ENCODE measurements at regions not wholly inside any gene's neighbourhood (a gene's known extent, or its start where the extent isn't known, plus 50 kb on each side); places are given as distances from the start of the nearest gene placed in this dataset.
"Not testable (repeated sequence)": the region's sequence is repeated elsewhere in the genome, so short reads cannot be mapped to it uniquely, and the experiment has no call there.

DNA sequence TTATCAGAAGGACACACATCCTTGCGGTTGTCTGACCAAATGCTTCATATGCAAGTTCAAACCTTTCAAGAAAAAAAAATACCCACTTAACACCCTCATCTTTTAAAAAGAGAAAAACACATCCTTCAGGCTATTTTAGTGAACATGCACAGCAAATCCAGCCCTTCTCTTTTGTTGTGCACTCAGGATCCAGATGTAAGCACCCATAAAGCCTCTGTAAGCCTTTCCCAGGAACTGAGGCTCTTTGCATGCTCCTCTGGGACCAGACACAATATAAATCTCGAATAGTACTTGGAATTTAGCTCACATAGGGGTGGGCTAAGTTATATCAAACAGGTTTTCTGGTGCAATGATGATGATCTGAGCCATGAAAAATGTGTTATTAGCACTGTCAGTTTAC is 308.8 kb upstream of the FAM98A start:
- no peaks in the 10 kb centered on the region for H4K20me1 ChIP-seq (ENCODE audit: insufficient read depth, low read length)
- no peak overlapping the region for H2AFZ ChIP-seq (ENCODE audit: insufficient read depth, low read depth, low read length, poor library complexity, severe bottlenecking)
- Mint-ChIP-seq H3K27me3 (ENCODE audit: low read depth in 3 of 3) (peaks cover 0 to 1% (median 0%) of the 10 kb centered on the region in 3 donors), H3K4me3 (no peak overlapping the region), H3K4me1 (peaks cover 6% of the 10 kb centered on the region), H3K36me3 (no peaks in the 10 kb centered on the region), H3K9me3 (peaks cover 8 to 25% (median 12%) of the 10 kb centered on the region in 7 donors), H3K27ac (no peak overlapping the region)
- H3K79me2 ChIP-seq (ENCODE audit: insufficient read depth, low read length) = no peaks in the 10 kb centered on the region
- intact Hi-C loops (cut with micrococcal nuclease) = no loop called here
- WGBS (ENCODE audit: insufficient coverage) = 100% methylated on average over 1 of the region's 2 CpGs
- peaks cover 10 to 21% of the 10 kb centered on the region in 2 donors for H3K9me3 ChIP-seq (replicated peaks in 1 of 2; ENCODE audit: control insufficient read depth in 1 of 2, insufficient read depth in 1 of 2, low read length in 2 of 2)
- H3K9ac ChIP-seq (ENCODE audit: insufficient read depth, low read length, poor library complexity, severe bottlenecking) = no peak overlapping the region
- TF ChIP-seq, protein P1, sequence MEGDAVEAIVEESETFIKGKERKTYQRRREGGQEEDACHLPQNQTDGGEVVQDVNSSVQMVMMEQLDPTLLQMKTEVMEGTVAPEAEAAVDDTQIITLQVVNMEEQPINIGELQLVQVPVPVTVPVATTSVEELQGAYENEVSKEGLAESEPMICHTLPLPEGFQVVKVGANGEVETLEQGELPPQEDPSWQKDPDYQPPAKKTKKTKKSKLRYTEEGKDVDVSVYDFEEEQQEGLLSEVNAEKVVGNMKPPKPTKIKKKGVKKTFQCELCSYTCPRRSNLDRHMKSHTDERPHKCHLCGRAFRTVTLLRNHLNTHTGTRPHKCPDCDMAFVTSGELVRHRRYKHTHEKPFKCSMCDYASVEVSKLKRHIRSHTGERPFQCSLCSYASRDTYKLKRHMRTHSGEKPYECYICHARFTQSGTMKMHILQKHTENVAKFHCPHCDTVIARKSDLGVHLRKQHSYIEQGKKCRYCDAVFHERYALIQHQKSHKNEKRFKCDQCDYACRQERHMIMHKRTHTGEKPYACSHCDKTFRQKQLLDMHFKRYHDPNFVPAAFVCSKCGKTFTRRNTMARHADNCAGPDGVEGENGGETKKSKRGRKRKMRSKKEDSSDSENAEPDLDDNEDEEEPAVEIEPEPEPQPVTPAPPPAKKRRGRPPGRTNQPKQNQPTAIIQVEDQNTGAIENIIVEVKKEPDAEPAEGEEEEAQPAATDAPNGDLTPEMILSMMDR (IDR thresholded peaks at IDR 0.05) = no peak
- no peak for DNase-seq
- H3K4me2 ChIP-seq (replicated peaks; ENCODE audit: extremely low read depth, low read length, poor library complexity, severe bottlenecking) = no peak overlapping the region
- no peak overlapping the region for H3K4me3 ChIP-seq (replicated peaks in 1 of 3; ENCODE audit: low read depth in 2 of 3, low read length in 3 of 3)
- no peaks in the 10 kb centered on the region for H3K4me1 ChIP-seq (ENCODE audit: control insufficient read depth in 1 of 2, insufficient read depth in 2 of 2, low read length in 2 of 2)
- H3K36me3 ChIP-seq (replicated peaks in 1 of 2; ENCODE audit: control insufficient read depth in 1 of 2, insufficient read depth in 2 of 2, low read length in 2 of 2) = no peaks in the 10 kb centered on the region
- no peaks in the 10 kb centered on the region for H3K27me3 ChIP-seq (ENCODE audit: control insufficient read depth in 2 of 2, insufficient read depth in 2 of 2, low read length in 2 of 2)
- no peak overlapping the region for H3K27ac ChIP-seq (ENCODE audit: low read depth in 1 of 2, low read length in 2 of 2)

DNA sequence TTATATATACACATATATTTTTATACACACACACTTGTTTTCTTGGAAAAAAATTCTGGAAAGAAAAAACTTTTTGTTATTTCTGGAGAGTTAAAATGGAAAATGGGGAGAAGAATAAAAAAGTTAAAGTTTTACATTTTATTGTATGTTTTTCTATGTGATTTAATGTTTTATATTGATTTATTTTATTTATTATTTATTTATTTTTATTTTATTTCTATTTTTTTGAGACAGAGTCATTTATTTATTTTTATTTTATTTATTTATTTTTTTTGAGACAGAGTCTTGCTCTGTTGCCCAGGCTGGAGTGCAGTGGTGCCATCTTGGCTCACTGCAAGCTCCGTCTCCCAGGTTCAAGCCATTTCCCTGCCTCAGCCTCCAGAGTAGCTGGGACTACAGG is 307.0 kb upstream of the FAM98A start:
- H2AFZ ChIP-seq (ENCODE audit: insufficient read depth, low read depth, low read length, poor library complexity, severe bottlenecking); H3K36me3 ChIP-seq (replicated peaks in 1 of 2; ENCODE audit: control insufficient read depth in 1 of 2, insufficient read depth in 2 of 2, low read length in 2 of 2); H3K9ac ChIP-seq (ENCODE audit: insufficient read depth, low read length, poor library complexity, severe bottlenecking); H4K20me1 ChIP-seq (ENCODE audit: insufficient read depth, low read length); H3K4me3 ChIP-seq (replicated peaks in 1 of 3; ENCODE audit: low read depth in 2 of 3, low read length in 3 of 3); intact Hi-C loops (cut with micrococcal nuclease); H3K27me3 Mint-ChIP-seq (ENCODE audit: low read depth in 3 of 3); H3K4me3 Mint-ChIP-seq; H3K27me3 ChIP-seq (ENCODE audit: control insufficient read depth in 2 of 2, insufficient read depth in 2 of 2, low read length in 2 of 2); DNase-seq; H3K4me2 ChIP-seq (replicated peaks; ENCODE audit: extremely low read depth, low read length, poor library complexity, severe bottlenecking); H3K27ac Mint-ChIP-seq; H3K79me2 ChIP-seq (ENCODE audit: insufficient read depth, low read length); H3K4me1 Mint-ChIP-seq; H3K36me3 Mint-ChIP-seq; H3K27ac ChIP-seq (ENCODE audit: low read depth in 1 of 2, low read length in 2 of 2); H3K4me1 ChIP-seq (ENCODE audit: control insufficient read depth in 1 of 2, insufficient read depth in 2 of 2, low read length in 2 of 2): not testable (repeated sequence)
- H3K9me3 ChIP-seq (replicated peaks in 1 of 2; ENCODE audit: control insufficient read depth in 1 of 2, insufficient read depth in 1 of 2, low read length in 2 of 2) = peaks cover 12 to 22% of the 10 kb centered on the region in 2 donors
- peaks cover 11 to 28% (median 13%) of the 10 kb centered on the region in 7 donors for H3K9me3 Mint-ChIP-seq
- 100% methylated on average over 1 of the region's 1 CpG for WGBS (ENCODE audit: insufficient coverage)

Data from CD14-positive monocyte (primary cell).